ENCODE measurements at regions not wholly inside any gene's neighbourhood (a gene's known extent, or its start where the extent isn't known, plus 50 kb on each side); places are given as distances from the start of the nearest gene placed in this dataset.

DNA sequence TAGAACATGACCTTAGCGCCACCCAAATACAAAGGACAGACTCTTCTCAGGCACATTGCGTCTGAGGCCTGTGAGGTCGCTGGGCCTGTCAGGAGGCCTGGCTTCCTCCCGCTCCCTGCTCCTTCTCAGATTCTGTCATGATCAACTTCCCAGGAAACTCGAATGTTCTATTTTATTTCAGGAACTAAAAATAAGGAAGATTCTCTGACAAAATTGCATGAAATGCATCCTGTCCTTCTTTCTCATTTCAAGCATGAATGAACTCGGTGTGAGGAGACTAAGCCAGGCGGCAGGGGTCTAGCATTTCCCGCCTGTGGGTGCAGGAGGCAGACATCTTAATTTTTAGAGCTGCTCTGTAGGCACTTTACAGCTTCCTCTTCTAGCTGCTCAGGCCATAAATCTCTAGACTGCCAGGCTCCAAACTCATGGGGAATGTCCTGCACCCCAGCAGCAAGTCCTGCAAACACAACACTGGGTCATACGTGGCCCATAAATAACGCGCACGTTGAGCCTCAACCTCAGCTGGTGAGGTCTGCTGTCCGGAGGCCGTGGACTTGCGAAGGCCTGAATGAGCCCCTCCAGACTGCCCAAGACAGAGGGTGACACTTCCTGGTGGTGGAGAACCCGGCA lies 109.7 kb upstream of the ZNF236 start:
- Histone ChIP-seq H3K9me3 (ENCODE audit: control insufficient read depth, insufficient read depth, low read depth, low read length) (no peaks in the 10 kb centered on the region), H3K4me1 (ENCODE audit: control insufficient read depth, extremely low read depth, insufficient read depth, low read length) (no peaks in the 10 kb centered on the region), H3K79me2 (ENCODE audit: control insufficient read depth, insufficient read depth, low read length) (no peaks in the 10 kb centered on the region), H3K36me3 (ENCODE audit: control insufficient read depth, insufficient read depth, low read length) (no peaks in the 10 kb centered on the region), H3K9ac (ENCODE audit: insufficient read depth, low read length) (no peak overlapping the region), H3K4me2 (ENCODE audit: extremely low read depth, insufficient read depth, low read length) (no peak overlapping the region), H3K27ac (ENCODE audit: insufficient read depth, low read length) (no peak overlapping the region), H3K4me3 (replicated peaks in 1 of 4; ENCODE audit: control extremely low read depth in 1 of 4, insufficient read depth in 1 of 4, low read depth in 3 of 4, low read length in 4 of 4) (no peak overlapping the region), H2AFZ (ENCODE audit: low read length) (no peak overlapping the region), H4K20me1 (ENCODE audit: control insufficient read depth, extremely low read depth, insufficient read depth, low read length) (no peaks in the 10 kb centered on the region), H3K27me3 (ENCODE audit: control insufficient read depth, insufficient read depth, low read length) (no peaks in the 10 kb centered on the region)
- TF ChIP-seq, protein P1, sequence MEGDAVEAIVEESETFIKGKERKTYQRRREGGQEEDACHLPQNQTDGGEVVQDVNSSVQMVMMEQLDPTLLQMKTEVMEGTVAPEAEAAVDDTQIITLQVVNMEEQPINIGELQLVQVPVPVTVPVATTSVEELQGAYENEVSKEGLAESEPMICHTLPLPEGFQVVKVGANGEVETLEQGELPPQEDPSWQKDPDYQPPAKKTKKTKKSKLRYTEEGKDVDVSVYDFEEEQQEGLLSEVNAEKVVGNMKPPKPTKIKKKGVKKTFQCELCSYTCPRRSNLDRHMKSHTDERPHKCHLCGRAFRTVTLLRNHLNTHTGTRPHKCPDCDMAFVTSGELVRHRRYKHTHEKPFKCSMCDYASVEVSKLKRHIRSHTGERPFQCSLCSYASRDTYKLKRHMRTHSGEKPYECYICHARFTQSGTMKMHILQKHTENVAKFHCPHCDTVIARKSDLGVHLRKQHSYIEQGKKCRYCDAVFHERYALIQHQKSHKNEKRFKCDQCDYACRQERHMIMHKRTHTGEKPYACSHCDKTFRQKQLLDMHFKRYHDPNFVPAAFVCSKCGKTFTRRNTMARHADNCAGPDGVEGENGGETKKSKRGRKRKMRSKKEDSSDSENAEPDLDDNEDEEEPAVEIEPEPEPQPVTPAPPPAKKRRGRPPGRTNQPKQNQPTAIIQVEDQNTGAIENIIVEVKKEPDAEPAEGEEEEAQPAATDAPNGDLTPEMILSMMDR (conservative IDR thresholded peaks at IDR 0.05 in 1 of 2, IDR thresholded peaks at IDR 0.05 in 1 of 2; ENCODE audit: low read depth in 1 of 2, low read length in 2 of 2), result no peak
- no peak for DNase-seq (ENCODE audit: low read depth in 2 of 2)

DNA sequence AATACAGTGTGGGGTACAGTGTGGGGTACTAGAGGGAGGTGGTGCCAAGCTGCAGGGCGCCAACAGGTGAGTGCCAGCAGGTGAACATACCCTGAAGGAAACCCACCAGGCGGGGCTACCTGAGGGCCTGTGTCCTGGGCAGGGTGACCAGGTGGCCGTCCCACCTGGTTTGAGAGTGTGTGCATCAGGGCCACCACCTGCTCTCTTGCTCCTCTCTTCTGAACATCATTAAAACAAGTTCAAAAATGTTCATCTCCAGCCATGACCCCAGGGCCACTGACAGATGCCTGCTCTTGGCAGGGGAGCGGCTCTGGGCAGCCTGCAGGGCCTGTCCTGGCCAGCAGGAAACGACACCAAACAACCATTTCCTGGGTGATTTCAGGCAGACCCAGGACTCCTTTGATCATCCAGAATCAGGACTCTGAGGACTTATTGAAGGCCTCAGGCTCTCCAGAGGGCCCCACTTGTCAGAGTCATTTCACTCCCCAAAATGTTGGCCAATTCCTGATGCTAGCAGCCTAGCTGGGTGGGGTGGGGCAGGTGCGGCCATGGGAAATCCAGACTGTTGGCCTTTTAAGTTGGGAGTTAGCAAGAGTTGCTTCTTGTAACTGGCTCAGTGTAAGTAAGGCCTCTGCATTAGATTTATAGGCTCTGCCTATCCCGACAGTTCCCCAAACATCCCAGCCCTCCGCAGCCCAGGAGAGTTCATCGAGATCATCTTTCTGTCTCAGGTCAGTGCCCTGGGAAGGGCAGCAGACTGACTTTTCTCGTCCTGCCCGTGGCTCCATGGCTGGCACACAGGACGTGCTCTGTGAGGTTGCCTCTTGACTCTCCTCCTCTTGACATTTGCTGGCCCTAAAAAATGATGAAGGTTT lies 111.5 kb upstream of the ZNF236 start:
- Histone ChIP-seq H3K9me3 (ENCODE audit: control insufficient read depth, insufficient read depth, low read depth, low read length) (no peaks in the 10 kb centered on the region), H3K4me1 (ENCODE audit: control insufficient read depth, extremely low read depth, insufficient read depth, low read length) (no peaks in the 10 kb centered on the region), H3K36me3 (ENCODE audit: control insufficient read depth, insufficient read depth, low read length) (no peaks in the 10 kb centered on the region), H3K27me3 (ENCODE audit: control insufficient read depth, insufficient read depth, low read length) (no peaks in the 10 kb centered on the region), H4K20me1 (ENCODE audit: control insufficient read depth, extremely low read depth, insufficient read depth, low read length) (no peaks in the 10 kb centered on the region), H3K4me2 (ENCODE audit: extremely low read depth, insufficient read depth, low read length) (no peak overlapping the region), H3K27ac (ENCODE audit: insufficient read depth, low read length) (no peak overlapping the region), H2AFZ (ENCODE audit: low read length) (no peak overlapping the region), H3K4me3 (replicated peaks in 1 of 4; ENCODE audit: control extremely low read depth in 1 of 4, insufficient read depth in 1 of 4, low read depth in 3 of 4, low read length in 4 of 4) (no peak overlapping the region), H3K79me2 (ENCODE audit: control insufficient read depth, insufficient read depth, low read length) (no peaks in the 10 kb centered on the region), H3K9ac (ENCODE audit: insufficient read depth, low read length) (no peak overlapping the region)
- DNase-seq (ENCODE audit: low read depth in 2 of 2), result no peak
- TF ChIP-seq EZH2 (IDR thresholded peaks at IDR 0.05; ENCODE audit: low read length, missing control alignments), result no peak
- TF ChIP-seq, protein P1 (conservative IDR thresholded peaks at IDR 0.05 in 1 of 2, IDR thresholded peaks at IDR 0.05 in 1 of 2; ENCODE audit: low read depth in 1 of 2, low read length in 2 of 2), result no peak

DNA sequence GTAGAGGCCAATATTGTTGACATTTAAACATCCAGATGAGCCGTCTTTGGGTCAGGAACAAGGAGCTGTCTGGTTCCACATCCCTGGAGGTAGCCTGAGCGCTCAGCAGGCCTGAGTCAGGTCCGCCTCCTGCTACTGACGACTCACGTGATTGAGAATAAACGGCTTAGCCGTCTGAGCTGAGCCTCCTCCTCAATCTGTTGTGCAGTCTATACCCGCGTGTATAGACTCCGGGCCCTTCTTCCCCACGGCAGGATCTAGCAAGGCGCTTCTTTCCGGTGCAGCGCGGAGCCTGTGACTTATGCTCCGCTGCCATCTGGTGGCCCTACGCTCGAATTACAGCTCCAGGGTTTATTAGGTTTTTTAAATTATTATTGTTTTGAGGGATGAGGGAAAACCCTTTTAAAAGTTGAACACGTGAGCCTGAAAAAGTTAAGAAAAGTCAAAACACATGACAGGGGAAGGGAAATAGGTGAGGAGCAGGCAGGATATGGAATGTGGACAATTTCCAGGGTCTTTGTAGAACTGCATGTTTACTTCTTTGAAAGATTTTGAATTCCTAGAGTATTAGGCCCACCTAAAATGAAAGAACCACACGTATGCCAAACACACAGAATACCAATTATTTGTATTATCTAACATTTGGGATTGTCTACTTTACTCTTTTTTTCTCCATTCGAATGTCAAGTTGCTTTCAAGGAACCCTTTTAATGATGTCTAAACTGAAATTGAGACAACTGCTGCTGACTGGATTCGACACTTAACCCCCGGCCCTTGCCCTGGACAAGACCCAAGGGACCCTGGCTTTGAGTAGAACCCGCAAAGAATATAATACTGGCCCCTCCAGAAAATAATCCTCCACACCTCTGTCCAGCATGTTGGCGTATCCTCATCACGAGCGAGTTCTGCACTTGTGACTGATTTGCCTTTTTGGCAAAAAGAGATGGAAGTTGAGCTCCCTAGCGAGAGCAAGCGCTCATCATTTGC lies 112.4 kb upstream of the ZNF236 start:
- H3K4me2 ChIP-seq (ENCODE audit: extremely low read depth, insufficient read depth, low read length), result no peak overlapping the region
- TF ChIP-seq, protein P1 (conservative IDR thresholded peaks at IDR 0.05 in 1 of 2, IDR thresholded peaks at IDR 0.05 in 1 of 2; ENCODE audit: low read depth in 1 of 2, low read length in 2 of 2), result peak; percentile 83 to 90
- no peak for TF ChIP-seq EZH2 (IDR thresholded peaks at IDR 0.05; ENCODE audit: low read length, missing control alignments)
- H3K4me1 ChIP-seq (ENCODE audit: control insufficient read depth, extremely low read depth, insufficient read depth, low read length), result no peaks in the 10 kb centered on the region
- no peak overlapping the region for H3K9ac ChIP-seq (ENCODE audit: insufficient read depth, low read length)
- peak; percentile 54 to 78 for DNase-seq (ENCODE audit: low read depth in 2 of 2)
- H3K27me3 ChIP-seq (ENCODE audit: control insufficient read depth, insufficient read depth, low read length), result no peaks in the 10 kb centered on the region
- H3K4me3 ChIP-seq (replicated peaks in 1 of 4; ENCODE audit: control extremely low read depth in 1 of 4, insufficient read depth in 1 of 4, low read depth in 3 of 4, low read length in 4 of 4), result no peak overlapping the region
- no peaks in the 10 kb centered on the region for H3K36me3 ChIP-seq (ENCODE audit: control insufficient read depth, insufficient read depth, low read length)
- no peaks in the 10 kb centered on the region for H3K9me3 ChIP-seq (ENCODE audit: control insufficient read depth, insufficient read depth, low read depth, low read length)
- no peak overlapping the region for H3K27ac ChIP-seq (ENCODE audit: insufficient read depth, low read length)
- H2AFZ ChIP-seq (ENCODE audit: low read length), result peak overlapping the region; percentile 58
- H3K79me2 ChIP-seq (ENCODE audit: control insufficient read depth, insufficient read depth, low read length), result no peaks in the 10 kb centered on the region
- no peaks in the 10 kb centered on the region for H4K20me1 ChIP-seq (ENCODE audit: control insufficient read depth, extremely low read depth, insufficient read depth, low read length)

Data from fibroblast of lung (primary cell).